Brain microvascular endothelial cell (primary cell): ENCODE measurements at regions not wholly inside any gene's neighbourhood (a gene's known extent, or its start where the extent isn't known, plus 50 kb on each side); places are given as distances from the start of the nearest gene placed in this dataset.

ENCODE experiments used
- DNase-seq: peaks from one replicate; pipeline ENCODE4 v3.0.0-alpha.2; 2020
- H3K27ac ChIP-seq: fragments of 250-450 bp; sonication (Bioruptor Pico); 2 replicates; pipeline ENCODE4 v1.5.1; 2020; ENCODE audit warnings: mild to moderate bottlenecking, moderate library complexity
- H3K27me3 ChIP-seq: fragments of 250-450 bp; sonication (Bioruptor Pico); replicated peaks from 2 replicates; pipeline ENCODE4 v1.5.1; 2020; ENCODE audit warnings: mild to moderate bottlenecking
- H3K36me3 ChIP-seq: fragments of 250-450 bp; sonication (Bioruptor Pico); replicated peaks from 2 replicates; pipeline ENCODE4 v1.5.1; 2020; ENCODE audit warnings: mild to moderate bottlenecking
- H3K4me3 ChIP-seq: 2 replicates; pipeline ENCODE4 v1.5.1; 2011; ENCODE audit warnings: low read depth, mild to moderate bottlenecking, control low read depth, low read length, moderate library complexity
- CTCF ChIP-seq: IDR thresholded peaks from 2 replicates; pipeline ENCODE4 v1.5.1; 2011; ENCODE audit warnings: low read depth, mild to moderate bottlenecking, moderate library complexity, low read length, control low read depth, inconsistent platforms; ENCODE audit errors: missing control alignments
- in situ Hi-C: cut with HindIII; loops from 2 replicates; pipeline ENCODE4 v1.10.0; 2017; ENCODE audit warnings: low sequenced_read_pairs, low pct_ligation_motif_present

- Histone ChIP-seq H3K36me3 (no peaks in the 10 kb centered on the region), H3K27me3 (no peaks in the 10 kb centered on the region), H3K27ac (no peak overlapping the region), H3K4me3 (no peak overlapping the region)
- TF ChIP-seq CTCF: no peak
- in situ Hi-C loops: no loop called here
- no peak for DNase-seq
These were observed 1220.0 kb upstream of the GJE1 start for GRCh38 chr6:140912686-140913085.

GRCh38 chr6:140909625-140910024 lies 1223.1 kb upstream of the GJE1 start:
- Histone ChIP-seq H3K27me3 (no peaks in the 10 kb centered on the region), H3K27ac (no peak overlapping the region), H3K36me3 (no peaks in the 10 kb centered on the region), H3K4me3 (no peak overlapping the region)
- DNase-seq: no peak
- in situ Hi-C loops: no loop called here
- no peak for TF ChIP-seq CTCF

- peak; percentile 31 for DNase-seq
- no peaks in the 10 kb centered on the region for H3K27me3 ChIP-seq
- H3K27ac ChIP-seq: no peak overlapping the region
- TF ChIP-seq CTCF: no peak
- no peak overlapping the region for H3K4me3 ChIP-seq
- no peaks in the 10 kb centered on the region for H3K36me3 ChIP-seq
- in situ Hi-C loops: no loop called here
These were observed 1223.6 kb upstream of the GJE1 start for GRCh38 chr6:140909156-140909555.

- in situ Hi-C loops: no loop called here
- no peak for DNase-seq
These were observed 1224.2 kb upstream of the GJE1 start for GRCh38 chr6:140908505-140908904.

GRCh38 chr6:140907235-140907634 lies 1225.5 kb upstream of the GJE1 start:
- in situ Hi-C loops: no loop called here

More at GRCh38 chr6:140908505-140908904, 1224.2 kb upstream of the GJE1 start:
- no peak for TF ChIP-seq CTCF
- H3K27me3 ChIP-seq: no peaks in the 10 kb centered on the region
- no peak overlapping the region for H3K27ac ChIP-seq
- no peak overlapping the region for H3K4me3 ChIP-seq
- H3K36me3 ChIP-seq: no peaks in the 10 kb centered on the region

More at GRCh38 chr6:140907235-140907634, 1225.5 kb upstream of the GJE1 start:
- no peak for TF ChIP-seq CTCF
- Histone ChIP-seq H3K4me3 (no peak overlapping the region), H3K27ac (no peak overlapping the region), H3K27me3 (no peaks in the 10 kb centered on the region), H3K36me3 (no peaks in the 10 kb centered on the region)
- DNase-seq: no peak
